ENCODE measurements at regions not wholly inside any gene's neighbourhood (a gene's known extent, or its start where the extent isn't known, plus 50 kb on each side); places are given as distances from the start of the nearest gene placed in this dataset.
A peak's percentile ranks its signal among the peaks of the same experiment; 100 is the strongest.

- no peak for DNase-seq
- peaks cover 0 to 34% (median 0%) of the 10 kb centered on the region in 7 donors for H3K27me3 ChIP-seq (replicated peaks in 1 of 7)
- intact Hi-C loops (cut with DNase I; ENCODE audit: low total_unique reads): no loop called here
- no peaks in the 10 kb centered on the region for H3K36me3 ChIP-seq
- no peak for TF ChIP-seq POLR2A (IDR thresholded peaks at IDR 0.05)
- no peak for TF ChIP-seq CTCF (IDR thresholded peaks at IDR 0.05 in 8 of 11, conservative IDR thresholded peaks at IDR 0.05 in 3 of 11)
- TF ChIP-seq POLR2AphosphoS5 (IDR thresholded peaks at IDR 0.05): no peak
- H3K9me3 ChIP-seq: no peaks in the 10 kb centered on the region
- no peaks in the 10 kb centered on the region for H3K4me1 ChIP-seq
- no peak overlapping the region for H3K27ac ChIP-seq
- no peak overlapping the region for H3K4me3 ChIP-seq
- 73 to 88% (median 86%) methylated on average over 5 of the region's 5 CpGs for WGBS, 5 donors
Measured at GRCh38 chr22:49243335-49243734, 584.3 kb downstream of the BRD1 start.

- no peak for TF ChIP-seq POLR2A (IDR thresholded peaks at IDR 0.05)
- TF ChIP-seq CTCF (IDR thresholded peaks at IDR 0.05 in 8 of 11, conservative IDR thresholded peaks at IDR 0.05 in 3 of 11): no peak
- no peak for TF ChIP-seq POLR2AphosphoS5 (IDR thresholded peaks at IDR 0.05)
- no peak for DNase-seq
- Histone ChIP-seq H3K4me1 (no peaks in the 10 kb centered on the region), H3K27ac (no peak overlapping the region), H3K9me3 (no peaks in the 10 kb centered on the region), H3K36me3 (no peaks in the 10 kb centered on the region), H3K27me3 (replicated peaks in 1 of 7) (peaks cover 0 to 38% (median 0%) of the 10 kb centered on the region in 7 donors), H3K4me3 (no peak overlapping the region)
- WGBS, 5 donors: 88 to 100% (median 91%) methylated on average over 1 to 3 of the region's 3 CpGs
- intact Hi-C loops (cut with DNase I; ENCODE audit: low total_unique reads): no loop called here
Measured at GRCh38 chr22:49242480-49242879, 585.2 kb downstream of the BRD1 start.

- intact Hi-C loops (cut with DNase I; ENCODE audit: low total_unique reads): no loop called here
- H3K4me3 ChIP-seq: no peak overlapping the region
- H3K4me1 ChIP-seq: no peaks in the 10 kb centered on the region
- no peak overlapping the region for H3K27ac ChIP-seq
- WGBS, 5 donors: 81 to 85% (median 82%) methylated on average over 27 to 31 of the region's 31 CpGs
- H3K27me3 ChIP-seq (replicated peaks in 1 of 7): peaks cover 0 to 47% (median 0%) of the 10 kb centered on the region in 7 donors
- no peaks in the 10 kb centered on the region for H3K36me3 ChIP-seq
- DNase-seq: no peak
- no peaks in the 10 kb centered on the region for H3K9me3 ChIP-seq
- no peak for TF ChIP-seq POLR2A (IDR thresholded peaks at IDR 0.05)
- no peak for TF ChIP-seq CTCF (IDR thresholded peaks at IDR 0.05 in 8 of 11, conservative IDR thresholded peaks at IDR 0.05 in 3 of 11)
- TF ChIP-seq POLR2AphosphoS5 (IDR thresholded peaks at IDR 0.05): no peak
Measured at GRCh38 chr22:49241174-49241851, 586.4 kb downstream of the BRD1 start.

GRCh38 chr22:49240472-49240871, 587.2 kb downstream of the BRD1 start:
- Histone ChIP-seq H3K27ac (no peak overlapping the region), H3K27me3 (replicated peaks in 1 of 7) (peaks cover 0 to 56% (median 0%) of the 10 kb centered on the region in 7 donors), H3K36me3 (no peaks in the 10 kb centered on the region), H3K4me3 (no peak overlapping the region), H3K9me3 (no peaks in the 10 kb centered on the region), H3K4me1 (no peaks in the 10 kb centered on the region)
- 78 to 84% (median 82%) methylated on average over 12 of the region's 12 CpGs for WGBS, 5 donors
- DNase-seq: peak; percentile 70
- TF ChIP-seq POLR2A (IDR thresholded peaks at IDR 0.05) (no peak), POLR2AphosphoS5 (IDR thresholded peaks at IDR 0.05) (no peak), CTCF (IDR thresholded peaks at IDR 0.05 in 8 of 11, conservative IDR thresholded peaks at IDR 0.05 in 3 of 11) (no peak)
- intact Hi-C loops (cut with DNase I; ENCODE audit: low total_unique reads): no loop called here

Measured in spleen (tissue), 11 donors.